OCI-LY3 (cell line): ENCODE measurements at regions not wholly inside any gene's neighbourhood (a gene's known extent, or its start where the extent isn't known, plus 50 kb on each side); places are given as distances from the start of the nearest gene placed in this dataset.

Experiments used
- H2AFZ ChIP-seq: fragments of 200-600, 300-600 bp; shearing (Covaris generic); 2 replicates; pipeline ENCODE4 v1.6.0; 2014; ENCODE audit warnings: antibody characterized with exemption, low read depth, low read length
- H3K27ac ChIP-seq: fragments of 200-600, 300-600 bp; sonication (generic); 2 replicates; pipeline ENCODE4 v1.5.1; 2014; ENCODE audit warnings: mild to moderate bottlenecking, low read length, moderate library complexity, mixed read lengths
- H3K27me3 ChIP-seq: fragments of 200-600, 300-600 bp; sonication (generic); 2 replicates; pipeline ENCODE4 v1.6.1; 2014; ENCODE audit warnings: low read depth, low read length, mixed read lengths
- H3K36me3 ChIP-seq: fragments of 200-600, 300-600 bp; sonication (generic); replicated peaks from 2 replicates; pipeline ENCODE3; 2014; ENCODE audit warnings: low read depth, low read length, mixed read lengths
- H3K4me1 ChIP-seq: fragments of 300-600, 200-600 bp; sonication (generic); 2 replicates; pipeline ENCODE4 v1.6.1; 2014; ENCODE audit warnings: low read length, mixed read lengths
- H3K4me2 ChIP-seq: fragments of 200-600, 300-600 bp; sonication (generic); 2 replicates; pipeline ENCODE4 v1.6.1; 2014; ENCODE audit warnings: low read length, mixed read lengths
- H3K4me3 ChIP-seq: fragments of 300-600, 200-600 bp; sonication (generic); 2 replicates; pipeline ENCODE4 v1.5.1; 2014; ENCODE audit warnings: antibody characterized with exemption, mild to moderate bottlenecking, low read length, moderate library complexity
- H3K79me2 ChIP-seq: fragments of 300-600, 200-600 bp; shearing (Covaris generic); 2 replicates; pipeline ENCODE4 v1.6.1; 2014; ENCODE audit warnings: mild to moderate bottlenecking, low read length, mixed read lengths
- H3K9ac ChIP-seq: fragments of 300-600, 200-600 bp; shearing (Covaris generic); 2 replicates; pipeline ENCODE4 v1.6.0; 2014; ENCODE audit warnings: mild to moderate bottlenecking, low read length, moderate library complexity
- H3K9me3 ChIP-seq: fragments of 200-600, 300-600 bp; shearing (Covaris generic); 2 replicates; pipeline ENCODE4 v1.6.1; 2014; ENCODE audit warnings: low read length, mixed read lengths; ENCODE audit not compliant: insufficient read depth
- H4K20me1 ChIP-seq: fragments of 200-600, 300-600 bp; sonication (generic); 2 replicates; pipeline ENCODE4 v1.6.1; 2016; ENCODE audit warnings: low read length, mixed read lengths; ENCODE audit not compliant: insufficient read depth
- CTCF ChIP-seq: fragments of 200-600, 300-600 bp; sonication (generic); IDR thresholded peaks from 2 replicates; pipeline ENCODE4 v1.5.1; 2014; ENCODE audit warnings: antibody characterized with exemption, low read length, low read depth
- EZH2phosphoT487 ChIP-seq: fragments of 200-600 bp; shearing (Covaris generic); IDR thresholded peaks from 2 replicates; pipeline ENCODE4 v1.6.1; 2018; ENCODE audit warnings: antibody characterized with exemption, mixed run types, low read depth

- Histone ChIP-seq H3K9me3 (no peaks in the 10 kb centered on the region), H3K27ac (no peak overlapping the region), H3K27me3 (no peaks in the 10 kb centered on the region), H2AFZ (no peak overlapping the region), H3K36me3 (no peaks in the 10 kb centered on the region), H3K79me2 (no peaks in the 10 kb centered on the region), H3K9ac (no peak overlapping the region), H4K20me1 (no peaks in the 10 kb centered on the region), H3K4me3 (no peak overlapping the region), H3K4me2 (no peak overlapping the region), H3K4me1 (no peaks in the 10 kb centered on the region)
- TF ChIP-seq EZH2phosphoT487 (no peak), CTCF (no peak)
Observed at GRCh38 chr5:6948562-6948961, 235.3 kb downstream of the TENT4A start.

GRCh38 chr5:6949230-6949629, 236.0 kb downstream of the TENT4A start:
- H3K36me3 ChIP-seq, result no peaks in the 10 kb centered on the region
- no peaks in the 10 kb centered on the region for H3K9me3 ChIP-seq
- no peaks in the 10 kb centered on the region for H3K4me1 ChIP-seq
- no peaks in the 10 kb centered on the region for H3K27me3 ChIP-seq
- H3K27ac ChIP-seq, result no peak overlapping the region
- H3K9ac ChIP-seq, result no peak overlapping the region
- H3K4me3 ChIP-seq, result no peak overlapping the region
- no peaks in the 10 kb centered on the region for H4K20me1 ChIP-seq
- H2AFZ ChIP-seq, result no peak overlapping the region
- no peak overlapping the region for H3K4me2 ChIP-seq
- TF ChIP-seq CTCF (no peak), EZH2phosphoT487 (no peak)
- H3K79me2 ChIP-seq, result no peaks in the 10 kb centered on the region

DNA sequence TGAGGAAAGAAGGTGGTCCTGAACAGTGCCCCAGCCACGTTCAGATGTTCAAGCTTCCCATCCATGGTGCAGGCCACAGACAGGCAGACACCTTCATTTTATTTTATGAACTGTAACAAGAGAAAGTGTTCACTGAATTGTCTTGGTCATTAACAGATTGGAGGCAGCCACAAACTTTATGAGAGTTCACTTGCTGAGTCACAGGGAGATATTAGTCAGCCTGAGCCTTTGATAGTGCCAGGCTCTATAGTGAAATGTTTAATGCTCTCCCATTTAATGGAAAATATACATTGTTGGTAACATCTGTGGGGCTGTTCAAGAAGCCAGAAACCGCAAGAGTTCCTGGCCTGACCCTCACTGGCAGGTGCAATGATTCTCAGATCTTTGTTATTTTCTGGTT, 237.0 kb downstream of the TENT4A start:
- Histone ChIP-seq H3K4me1 (no peaks in the 10 kb centered on the region), H4K20me1 (no peaks in the 10 kb centered on the region), H3K27me3 (no peaks in the 10 kb centered on the region), H3K4me2 (no peak overlapping the region), H2AFZ (no peak overlapping the region), H3K36me3 (no peaks in the 10 kb centered on the region), H3K9ac (no peak overlapping the region), H3K4me3 (no peak overlapping the region), H3K9me3 (no peaks in the 10 kb centered on the region), H3K79me2 (no peaks in the 10 kb centered on the region), H3K27ac (no peak overlapping the region)
- no peak for TF ChIP-seq EZH2phosphoT487
- no peak for TF ChIP-seq CTCF

GRCh38 chr5:6950860-6951259, 237.6 kb downstream of the TENT4A start:
- H3K4me2 ChIP-seq, result no peak overlapping the region
- H4K20me1 ChIP-seq, result no peaks in the 10 kb centered on the region
- H2AFZ ChIP-seq, result no peak overlapping the region
- no peak overlapping the region for H3K4me3 ChIP-seq
- H3K9me3 ChIP-seq, result no peaks in the 10 kb centered on the region
- H3K27ac ChIP-seq, result no peak overlapping the region
- H3K79me2 ChIP-seq, result no peaks in the 10 kb centered on the region
- H3K9ac ChIP-seq, result no peak overlapping the region
- no peak for TF ChIP-seq EZH2phosphoT487
- TF ChIP-seq CTCF, result no peak
- no peaks in the 10 kb centered on the region for H3K4me1 ChIP-seq
- no peaks in the 10 kb centered on the region for H3K27me3 ChIP-seq
- no peaks in the 10 kb centered on the region for H3K36me3 ChIP-seq
